HG03442 (cell line): ENCODE measurements at regions not wholly inside any gene's neighbourhood (a gene's known extent, or its start where the extent isn't known, plus 50 kb on each side); places are given as distances from the start of the nearest gene placed in this dataset.
"Not testable (repeated sequence)": the region's sequence is repeated elsewhere in the genome, so short reads cannot be mapped to it uniquely, and the experiment has no call there.

Source experiments
- ATAC-seq: cut with Tn5 transposase; IDR thresholded peaks from one replicate; pipeline ENCODE4 v1.9.1; 2021; ENCODE audit warnings: mild to moderate bottlenecking, moderate library complexity; ENCODE audit not compliant: unreplicated experiment

DNA sequence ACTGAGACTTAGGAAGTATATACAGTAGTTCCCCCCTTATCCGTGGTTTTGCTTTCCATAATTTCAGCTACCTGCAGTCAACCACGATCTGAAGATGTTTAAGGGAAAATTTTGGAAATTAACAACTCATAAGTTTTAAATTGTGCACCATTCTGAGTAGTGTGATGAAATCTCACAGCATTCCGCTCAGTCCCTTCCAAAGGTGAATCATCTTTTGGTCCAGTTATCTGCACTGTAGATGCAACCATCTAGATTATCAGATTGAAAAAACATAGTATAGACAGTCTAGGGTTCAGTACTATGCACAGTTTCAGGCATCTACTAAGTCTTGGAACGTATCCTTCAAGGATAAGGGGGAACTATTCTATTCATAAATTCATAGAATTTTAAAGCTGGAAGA is 109.0 kb downstream of the ANXA3 start:
- no peak for ATAC-seq

- no peak for ATAC-seq
Measured at GRCh38 chr4:78661086-78661690, 109.6 kb downstream of the ANXA3 start.

DNA sequence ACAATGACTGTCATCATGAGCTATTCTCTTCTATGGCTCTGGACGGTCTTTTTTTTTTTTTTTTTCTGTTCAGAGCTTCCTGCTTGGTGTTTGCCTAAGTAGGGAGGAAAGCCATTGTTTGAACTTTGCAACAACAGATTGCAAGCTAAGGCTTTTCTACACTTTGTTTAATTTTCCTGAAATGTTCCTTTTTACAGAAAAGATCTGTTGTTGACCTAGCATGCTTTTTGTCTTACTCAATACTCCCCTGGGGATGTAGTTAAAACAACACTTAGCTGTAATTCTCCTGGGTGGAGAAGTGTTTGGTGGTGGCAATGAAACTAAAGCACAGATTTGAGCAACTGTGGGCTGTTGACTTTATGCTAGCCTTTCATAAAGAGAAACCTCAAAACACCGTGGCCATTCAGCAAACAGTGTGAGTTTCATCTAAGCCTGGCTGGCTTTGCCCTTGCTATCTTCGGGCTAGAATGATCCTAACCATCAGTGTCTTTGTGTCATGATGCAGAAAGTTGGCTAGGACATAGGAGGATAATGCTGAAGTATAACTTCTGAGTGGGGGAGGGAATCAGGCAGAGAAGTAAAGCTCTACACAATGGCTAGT is 110.5 kb downstream of the ANXA3 start:
- peak; percentile 90 for ATAC-seq

- ATAC-seq = no peak
Measured at GRCh38 chr4:78662658-78663057, 111.1 kb downstream of the ANXA3 start.

- not testable (repeated sequence) for ATAC-seq
Measured at GRCh38 chr4:78664296-78664695, 111.9 kb upstream of the BMP2K start.

- ATAC-seq = no peak
Measured at GRCh38 chr4:78665216-78665770, 110.9 kb upstream of the BMP2K start.

- no peak for ATAC-seq
Measured at GRCh38 chr4:78666830-78667258, 109.3 kb upstream of the BMP2K start.

DNA sequence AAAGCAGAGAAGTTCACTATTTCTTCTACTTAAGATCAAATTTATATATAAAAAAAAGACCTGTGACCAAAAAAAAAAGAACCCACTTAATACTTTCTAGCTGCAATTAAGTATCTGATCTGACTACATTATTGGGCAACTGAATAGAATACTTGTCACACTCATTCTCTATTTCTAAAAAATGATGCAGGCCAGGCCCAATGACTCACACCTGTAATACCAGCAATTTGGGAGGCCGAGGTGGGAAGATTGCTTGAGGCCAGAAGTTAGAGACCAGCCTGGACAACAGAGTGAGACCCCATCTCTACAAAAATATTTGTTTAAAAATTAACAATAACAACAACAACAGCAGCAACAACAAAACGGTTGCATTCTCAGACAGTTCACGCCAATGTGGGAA is 108.8 kb upstream of the BMP2K start:
- peak; percentile 18 for ATAC-seq

GRCh38 chr4:78667764-78668163 is 108.4 kb upstream of the BMP2K start:
- ATAC-seq = peak; percentile 94

- ATAC-seq = no peak
Measured at GRCh38 chr4:78669453-78669852, 106.7 kb upstream of the BMP2K start.

- ATAC-seq = no peak
Measured at GRCh38 chr4:78671903-78672815, 104.0 kb upstream of the BMP2K start.

DNA sequence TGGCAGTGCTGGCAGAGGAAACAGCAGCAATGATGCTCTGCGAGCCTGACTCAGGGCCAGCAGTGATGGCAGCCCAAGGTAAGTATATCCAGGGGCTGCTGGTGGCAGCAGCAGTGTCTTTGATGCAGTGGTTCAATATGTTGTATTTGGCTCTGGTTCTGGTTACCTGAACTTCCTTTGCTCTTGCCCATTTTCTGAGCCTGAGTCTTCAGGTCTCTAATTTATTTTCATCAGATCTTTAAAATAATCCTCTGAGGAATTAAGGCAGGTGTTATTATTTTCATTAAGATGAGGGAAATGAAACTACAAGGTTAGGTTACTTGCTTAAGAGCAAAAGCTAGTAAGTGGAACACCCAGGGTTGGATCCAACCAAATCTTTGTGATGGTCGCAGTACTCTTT is 102.8 kb upstream of the BMP2K start:
- no peak for ATAC-seq

- ATAC-seq = no peak
Measured at GRCh38 chr4:78675325-78675724, 100.8 kb upstream of the BMP2K start.

- no peak for ATAC-seq
Measured at GRCh38 chr4:78682070-78682469, 94.1 kb upstream of the BMP2K start.

GRCh38 chr4:78683352-78683751 is 92.8 kb upstream of the BMP2K start:
- no peak for ATAC-seq

DNA sequence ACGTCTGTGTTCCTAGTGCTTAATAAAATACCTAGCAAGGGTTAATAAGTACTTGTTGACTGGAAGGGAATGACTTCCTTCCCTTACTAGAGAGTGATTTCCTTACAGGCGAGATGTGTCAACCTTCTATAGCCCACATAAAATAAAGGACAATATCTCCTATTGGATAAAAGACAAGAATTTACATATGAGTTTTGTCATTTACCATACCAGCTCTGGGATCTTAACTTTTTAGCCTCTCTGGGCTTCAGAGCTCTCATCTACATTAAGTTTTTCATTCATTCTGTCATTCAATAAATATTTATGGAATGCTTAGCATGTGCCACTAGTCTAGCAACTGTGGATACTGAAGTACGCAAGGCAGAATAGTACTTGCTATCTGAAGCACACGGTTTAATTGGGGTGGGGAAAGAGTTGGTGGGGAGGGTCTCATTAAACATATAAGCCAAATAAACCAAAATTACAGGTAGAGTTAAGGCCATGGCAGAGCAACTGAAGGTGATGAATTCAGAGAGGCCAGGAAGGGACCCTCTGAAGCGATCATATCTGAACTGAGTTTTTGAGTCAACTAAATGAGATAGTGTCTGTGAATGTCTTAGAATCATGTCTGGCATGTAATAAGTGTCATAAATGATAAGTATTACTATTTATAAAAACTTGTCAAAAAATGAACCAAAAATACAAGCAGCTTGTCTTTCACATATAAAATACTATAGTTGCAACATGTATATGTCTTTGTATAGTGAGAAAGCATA is 91.6 kb upstream of the BMP2K start:
- no peak for ATAC-seq

- ATAC-seq = no peak
Measured at GRCh38 chr4:78687818-78688217, 88.3 kb upstream of the BMP2K start.

DNA sequence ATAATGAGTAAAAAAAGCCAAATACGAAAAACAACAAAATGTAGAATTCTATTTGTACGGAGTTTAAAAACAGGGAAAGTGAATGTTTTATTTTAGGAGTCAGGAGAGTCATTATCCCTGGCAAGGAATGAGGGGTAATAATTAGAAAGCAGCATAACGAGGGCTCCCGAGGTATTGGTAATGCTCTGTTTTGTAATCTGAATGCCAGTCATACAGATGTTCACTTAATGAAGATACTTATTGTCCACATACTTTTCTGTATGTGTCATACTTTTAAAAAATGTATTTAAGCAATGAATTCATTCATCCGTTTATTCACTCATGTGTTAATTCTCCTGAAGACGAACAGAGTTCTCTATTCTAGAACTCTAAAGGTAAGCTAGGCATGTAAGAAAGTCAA is 87.8 kb upstream of the BMP2K start:
- ATAC-seq = no peak

DNA sequence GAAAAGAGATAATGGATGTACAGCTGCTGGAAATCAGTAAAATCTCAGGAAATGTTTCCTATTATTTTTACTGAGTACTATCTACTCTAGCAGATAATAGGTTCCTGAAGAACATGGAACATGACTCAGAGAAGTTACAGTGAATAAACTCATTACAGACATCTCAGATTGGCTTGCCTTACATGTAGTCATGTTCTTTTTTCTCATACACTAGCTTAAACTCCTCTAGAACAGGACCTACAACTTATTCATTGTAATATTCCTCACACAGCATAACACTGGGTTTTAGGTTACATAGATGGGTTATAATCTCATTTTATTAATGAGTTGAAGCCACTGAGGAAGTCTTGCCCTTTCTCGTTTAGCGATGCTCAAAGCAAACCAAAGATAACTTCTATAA is 86.9 kb upstream of the BMP2K start:
- no peak for ATAC-seq

- no peak for ATAC-seq
Measured at GRCh38 chr4:78689700-78690323, 86.3 kb upstream of the BMP2K start.
